COLO829 (cell line): ENCODE measurements at regions not wholly inside any gene's neighbourhood (a gene's known extent, or its start where the extent isn't known, plus 50 kb on each side); places are given as distances from the start of the nearest gene placed in this dataset.

ENCODE experiments used
- DNase-seq: peaks from one replicate; pipeline ENCODE4 v3.0.0; 2012; ENCODE audit warnings: low spot score

- peak; percentile 58 for DNase-seq
Measured at GRCh38 chr6:88380083-88380482, 213.9 kb upstream of the CNR1 start.

GRCh38 chr6:88378639-88379038, 212.5 kb upstream of the CNR1 start:
- DNase-seq: no peak

- DNase-seq: no peak
Measured at GRCh38 chr6:88377976-88378568, 211.9 kb upstream of the CNR1 start.

GRCh38 chr6:88376768-88377387, 210.7 kb upstream of the CNR1 start:
- DNase-seq: peak; percentile 64

- no peak for DNase-seq
Measured at GRCh38 chr6:88376197-88376596, 210.1 kb upstream of the CNR1 start.

- no peak for DNase-seq
Measured at GRCh38 chr6:88374553-88374952, 208.4 kb upstream of the CNR1 start.

GRCh38 chr6:88371480-88371879, 205.3 kb upstream of the CNR1 start:
- no peak for DNase-seq

GRCh38 chr6:88370127-88370710, 204.1 kb upstream of the CNR1 start:
- DNase-seq: no peak

GRCh38 chr6:88369262-88369661, 203.1 kb upstream of the CNR1 start:
- DNase-seq: no peak

- DNase-seq: peak; percentile 34
Measured at GRCh38 chr6:88368071-88368787, 202.1 kb upstream of the CNR1 start.

GRCh38 chr6:88367248-88367647, 201.1 kb upstream of the CNR1 start:
- DNase-seq: no peak

GRCh38 chr6:88366672-88367071, 200.5 kb upstream of the CNR1 start:
- DNase-seq: no peak

GRCh38 chr6:88365656-88366055, 199.5 kb upstream of the CNR1 start:
- no peak for DNase-seq

GRCh38 chr6:88365230-88365629, 199.1 kb upstream of the CNR1 start:
- DNase-seq: no peak

- no peak for DNase-seq
Measured at GRCh38 chr6:88361754-88362153, 195.6 kb upstream of the CNR1 start.

GRCh38 chr6:88361298-88361697, 195.2 kb upstream of the CNR1 start:
- DNase-seq: no peak

- DNase-seq: peak; percentile 67
Measured at GRCh38 chr6:88360203-88360797, 194.2 kb upstream of the CNR1 start.

- DNase-seq: peak; percentile 35
Measured at GRCh38 chr6:88359530-88360202, 193.5 kb upstream of the CNR1 start.

GRCh38 chr6:88358846-88359245, 192.7 kb upstream of the CNR1 start:
- no peak for DNase-seq

- DNase-seq: peak; percentile 59
Measured at GRCh38 chr6:88349511-88349910, 183.4 kb upstream of the CNR1 start.

- no peak for DNase-seq
Measured at GRCh38 chr6:88342336-88342735, 176.2 kb upstream of the CNR1 start.

- no peak for DNase-seq
Measured at GRCh38 chr6:88339761-88340160, 173.6 kb upstream of the CNR1 start.
